RWPE1 (cell line): ENCODE measurements at regions not wholly inside any gene's neighbourhood (a gene's known extent, or its start where the extent isn't known, plus 50 kb on each side); places are given as distances from the start of the nearest gene placed in this dataset.

Experiments
- CTCF ChIA-PET: fragments of 350-600 bp; sonication (Branson Sonifier 250); formaldehyde crosslinking; extraction: SDS; loops from one replicate; lab custom pipeline; 2021; lab: Yijun Ruan, JAX
- POLR2A ChIA-PET: fragments of 400-600 bp; formaldehyde crosslinking; extraction: SDS; loops from one replicate; lab custom pipeline; 2020; ENCODE audit warnings: antibody characterized with exemption; ENCODE audit not compliant: low non-redundant PET; lab: Yijun Ruan, JAX
- DNase-seq: peaks from one replicate; pipeline ENCODE4 v3.0.0; 2012; ENCODE audit warnings: low spot score
- H3K27ac ChIP-seq: fragments of 450-650 bp; 2 replicates; pipeline ENCODE4 v1.5.1; 2017
- CTCF ChIP-seq: fragments of 450-650 bp; conservative IDR thresholded peaks from 2 replicates; pipeline ENCODE4 v1.5.1; 2017; ENCODE audit warnings: low read depth, mild to moderate bottlenecking

GRCh38 chr6:106766201-106766600, 136.8 kb downstream of the QRSL1 start:
- no peak overlapping the region for H3K27ac ChIP-seq
- POLR2A ChIA-PET = no interaction called here
- CTCF ChIA-PET = no interaction called here
- TF ChIP-seq CTCF = no peak
- DNase-seq = no peak

GRCh38 chr6:106765496-106765895, 136.1 kb downstream of the QRSL1 start:
- TF ChIP-seq CTCF = no peak
- CTCF ChIA-PET = no interaction called here
- H3K27ac ChIP-seq = no peak overlapping the region
- DNase-seq = no peak
- POLR2A ChIA-PET = no interaction called here

GRCh38 chr6:106764353-106764980, 135.1 kb downstream of the QRSL1 start:
- H3K27ac ChIP-seq = no peak overlapping the region
- ChIA-PET CTCF (no interaction called here), POLR2A (no interaction called here)
- DNase-seq = no peak
- TF ChIP-seq CTCF = no peak

GRCh38 chr6:106763361-106763760, 134.0 kb downstream of the QRSL1 start:
- no peak overlapping the region for H3K27ac ChIP-seq
- no peak for TF ChIP-seq CTCF
- CTCF ChIA-PET = no interaction called here
- DNase-seq = no peak
- POLR2A ChIA-PET = no interaction called here

GRCh38 chr6:106761160-106761559, 131.8 kb downstream of the QRSL1 start:
- no peak for TF ChIP-seq CTCF
- ChIA-PET CTCF (no interaction called here), POLR2A (no interaction called here)
- DNase-seq = no peak
- no peak overlapping the region for H3K27ac ChIP-seq

GRCh38 chr6:106759112-106759511, 129.7 kb downstream of the QRSL1 start:
- TF ChIP-seq CTCF = no peak
- DNase-seq = no peak
- CTCF ChIA-PET = no interaction called here
- POLR2A ChIA-PET = no interaction called here
- no peak overlapping the region for H3K27ac ChIP-seq
